WTC11 (cell line): ENCODE measurements at regions not wholly inside any gene's neighbourhood (a gene's known extent, or its start where the extent isn't known, plus 50 kb on each side); places are given as distances from the start of the nearest gene placed in this dataset.

ENCODE experiments used
- ATAC-seq: fragments of 200-7000 bp; cut with Tn5 transposase; 2 replicates; pipeline ENCODE4 v1.10.0; 2021; ENCODE audit warnings: mild to moderate bottlenecking, moderate library complexity
- CTCF ChIA-PET: fragments of 300-600 bp; sonication (Branson Sonifier 250); formaldehyde crosslinking; loops from one replicate; lab custom pipeline; 2021; ENCODE audit warnings: antibody characterized with exemption; lab: Charles Lee
- POLR2A ChIA-PET: fragments of 350-600 bp; sonication (Branson Sonifier 250); formaldehyde crosslinking; loops from one replicate; lab custom pipeline; 2021; ENCODE audit warnings: antibody characterized with exemption; lab: Charles Lee
- DNase-seq: peaks from one replicate; pipeline ENCODE4 v3.0.0; 2021; ENCODE audit warnings: low spot score
- H3K27ac Mint-ChIP-seq: 2 replicates; pipeline ENCODE4 v1.8.0; 2021; ENCODE audit warnings: mixed read lengths
- H3K27me3 Mint-ChIP-seq: 2 replicates; pipeline ENCODE4 v1.8.0; 2021; ENCODE audit warnings: low read depth, mild to moderate bottlenecking, moderate library complexity, mixed read lengths
- H3K36me3 Mint-ChIP-seq: 2 replicates; pipeline ENCODE4 v1.8.0; 2021; ENCODE audit warnings: mixed read lengths
- H3K4me1 Mint-ChIP-seq: 2 replicates; pipeline ENCODE4 v1.8.0; 2022; ENCODE audit warnings: mixed read lengths
- H3K4me3 Mint-ChIP-seq: 2 replicates; pipeline ENCODE4 v1.8.0; 2021; ENCODE audit warnings: mild to moderate bottlenecking, moderate library complexity, mixed read lengths
- H3K9me3 Mint-ChIP-seq: 2 replicates; pipeline ENCODE4 v1.8.0; 2021; ENCODE audit warnings: mixed read lengths
- AR ChIP-seq: fragments of 250-450 bp; sonication (Bioruptor Pico); IDR thresholded peaks from 2 replicates; pipeline ENCODE4 v1.9.0; 2021; ENCODE audit warnings: mild to moderate bottlenecking
- ETV6 ChIP-seq: sonication (generic); formaldehyde crosslinking; IDR thresholded peaks from 2 replicates; pipeline ENCODE4 v1.8.1; 2022; ENCODE audit warnings: mild to moderate bottlenecking, missing genetic modification reagents
- GTF2I ChIP-seq: fragments of 250-450 bp; sonication (Bioruptor Pico); conservative IDR thresholded peaks from 2 replicates; pipeline ENCODE4 v1.4.0; 2021; ENCODE audit warnings: mild to moderate bottlenecking
- HMGA2 ChIP-seq: fragments of 250-450 bp; sonication (Bioruptor Pico); IDR thresholded peaks from 2 replicates; pipeline ENCODE4 v1.4.0; 2021; ENCODE audit warnings: mild to moderate bottlenecking, moderate library complexity
- HMGXB4 ChIP-seq: sonication (generic); formaldehyde crosslinking; IDR thresholded peaks from 2 replicates; pipeline ENCODE4 v1.8.1; 2023; ENCODE audit warnings: mild to moderate bottlenecking, moderate library complexity, missing genetic modification reagents
- IRF2 ChIP-seq: sonication (generic); formaldehyde crosslinking; IDR thresholded peaks from 2 replicates; pipeline ENCODE4 v1.8.0; 2022; ENCODE audit warnings: low read depth, missing genetic modification reagents, borderline replicate concordance
- MAX ChIP-seq: sonication (generic); formaldehyde crosslinking; IDR thresholded peaks from 2 replicates; pipeline ENCODE4 v1.8.0; 2022; ENCODE audit warnings: mild to moderate bottlenecking, missing genetic modification reagents
- MLX ChIP-seq: sonication (generic); formaldehyde crosslinking; IDR thresholded peaks from 2 replicates; pipeline ENCODE4 v1.8.1; 2023; ENCODE audit warnings: mild to moderate bottlenecking, missing genetic modification reagents, moderate library complexity
- NFE2L1 ChIP-seq: sonication (generic); formaldehyde crosslinking; IDR thresholded peaks from 2 replicates; pipeline ENCODE4 v1.8.1; 2023; ENCODE audit warnings: missing genetic modification reagents
- NFYB ChIP-seq: sonication (generic); formaldehyde crosslinking; conservative IDR thresholded peaks from 2 replicates; pipeline ENCODE4 v1.8.0; 2022; ENCODE audit warnings: low read depth, missing genetic modification reagents
- NR2C2 ChIP-seq: sonication (generic); formaldehyde crosslinking; IDR thresholded peaks from 2 replicates; pipeline ENCODE4 v1.8.0; 2022; ENCODE audit warnings: mild to moderate bottlenecking, missing genetic modification reagents
- PRRX2 ChIP-seq: fragments of 250-450 bp; sonication (Bioruptor Pico); IDR thresholded peaks from 2 replicates; pipeline ENCODE4 v1.8.0; 2021; ENCODE audit warnings: mild to moderate bottlenecking
- TCF7 ChIP-seq: sonication (generic); formaldehyde crosslinking; IDR thresholded peaks from 2 replicates; pipeline ENCODE4 v1.8.0; 2022; ENCODE audit warnings: mild to moderate bottlenecking, low read depth, missing genetic modification reagents, moderate library complexity
- USF1 ChIP-seq: sonication (generic); formaldehyde crosslinking; IDR thresholded peaks from 2 replicates; pipeline ENCODE4 v1.8.0; 2022; ENCODE audit warnings: mild to moderate bottlenecking, missing genetic modification reagents
- ZNF138 ChIP-seq: sonication (generic); formaldehyde crosslinking; conservative IDR thresholded peaks from 2 replicates; pipeline ENCODE4 v1.8.1; 2022; ENCODE audit warnings: mild to moderate bottlenecking, moderate library complexity, missing genetic modification reagents
- TF ChIP-seq, protein P1 (sequence below): sonication (generic); formaldehyde crosslinking; IDR thresholded peaks from 2 replicates; pipeline ENCODE4 v1.8.1; 2022; ENCODE audit warnings: low read depth, missing genetic modification reagents, borderline replicate concordance
- TF ChIP-seq, protein P2 (sequence below): sonication (generic); formaldehyde crosslinking; IDR thresholded peaks from 2 replicates; pipeline ENCODE4 v1.8.1; 2022; ENCODE audit warnings: mild to moderate bottlenecking, missing genetic modification reagents, moderate library complexity, borderline replicate concordance
- TF ChIP-seq, protein P3 (sequence below): sonication (generic); formaldehyde crosslinking; IDR thresholded peaks from 2 replicates; pipeline ENCODE4 v1.8.0; 2022; ENCODE audit warnings: mild to moderate bottlenecking, missing genetic modification reagents
- TF ChIP-seq, protein P4 (sequence below): sonication (generic); formaldehyde crosslinking; IDR thresholded peaks from 2 replicates; pipeline ENCODE4 v1.8.0; 2023; ENCODE audit warnings: missing genetic modification reagents
- TF ChIP-seq, protein P5 (sequence below): fragments of 200-600 bp; IDR thresholded peaks from 2 replicates; pipeline ENCODE4 v1.8.0; 2022; ENCODE audit warnings: antibody characterized with exemption

DNA sequence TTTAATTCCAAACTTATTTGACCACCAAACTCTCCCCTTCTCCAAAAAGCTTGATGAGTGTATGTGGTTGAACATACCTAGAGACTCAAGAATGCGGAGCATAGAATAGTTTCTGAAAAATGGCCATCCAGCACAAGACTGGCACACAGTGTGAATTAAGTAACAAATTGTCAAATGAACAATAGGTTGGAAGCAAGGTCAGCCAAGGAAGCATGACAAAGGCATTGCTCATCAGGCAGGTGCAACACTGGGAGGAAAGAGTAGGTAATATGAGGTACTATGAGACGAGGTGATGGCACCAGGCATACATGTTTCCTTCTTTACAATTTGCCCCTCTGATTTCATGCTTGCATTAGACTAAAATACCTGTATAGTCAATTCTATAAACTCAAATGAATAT, 73.7 kb downstream of the DKK1 start:
- no peak for ATAC-seq
- DNase-seq = no peak
- peaks cover 21% of the 10 kb centered on the region for H3K27me3 Mint-ChIP-seq
- H3K9me3 Mint-ChIP-seq = no peaks in the 10 kb centered on the region
- H3K27ac Mint-ChIP-seq = no peak overlapping the region
- no peak overlapping the region for H3K4me3 Mint-ChIP-seq
- no peaks in the 10 kb centered on the region for H3K4me1 Mint-ChIP-seq
- ChIA-PET POLR2A (no interaction called here), CTCF (no interaction called here)
- TF ChIP-seq ETV6 (no peak), NFYB (CRISPR knock-in tag) (no peak), HMGA2 (no peak), ZNF138 (CRISPR knock-in tag) (no peak), MLX (CRISPR knock-in tag) (no peak), IRF2 (CRISPR knock-in tag) (no peak), NR2C2 (CRISPR knock-in tag) (no peak), USF1 (no peak), AR (CRISPR knock-in tag) (no peak), PRRX2 (CRISPR knock-in tag) (no peak), GTF2I (CRISPR knock-in tag) (no peak)
- TF ChIP-seq, protein P1, sequence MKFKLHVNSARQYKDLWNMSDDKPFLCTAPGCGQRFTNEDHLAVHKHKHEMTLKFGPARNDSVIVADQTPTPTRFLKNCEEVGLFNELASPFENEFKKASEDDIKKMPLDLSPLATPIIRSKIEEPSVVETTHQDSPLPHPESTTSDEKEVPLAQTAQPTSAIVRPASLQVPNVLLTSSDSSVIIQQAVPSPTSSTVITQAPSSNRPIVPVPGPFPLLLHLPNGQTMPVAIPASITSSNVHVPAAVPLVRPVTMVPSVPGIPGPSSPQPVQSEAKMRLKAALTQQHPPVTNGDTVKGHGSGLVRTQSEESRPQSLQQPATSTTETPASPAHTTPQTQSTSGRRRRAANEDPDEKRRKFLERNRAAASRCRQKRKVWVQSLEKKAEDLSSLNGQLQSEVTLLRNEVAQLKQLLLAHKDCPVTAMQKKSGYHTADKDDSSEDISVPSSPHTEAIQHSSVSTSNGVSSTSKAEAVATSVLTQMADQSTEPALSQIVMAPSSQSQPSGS = no peak
- TF ChIP-seq, protein P2, sequence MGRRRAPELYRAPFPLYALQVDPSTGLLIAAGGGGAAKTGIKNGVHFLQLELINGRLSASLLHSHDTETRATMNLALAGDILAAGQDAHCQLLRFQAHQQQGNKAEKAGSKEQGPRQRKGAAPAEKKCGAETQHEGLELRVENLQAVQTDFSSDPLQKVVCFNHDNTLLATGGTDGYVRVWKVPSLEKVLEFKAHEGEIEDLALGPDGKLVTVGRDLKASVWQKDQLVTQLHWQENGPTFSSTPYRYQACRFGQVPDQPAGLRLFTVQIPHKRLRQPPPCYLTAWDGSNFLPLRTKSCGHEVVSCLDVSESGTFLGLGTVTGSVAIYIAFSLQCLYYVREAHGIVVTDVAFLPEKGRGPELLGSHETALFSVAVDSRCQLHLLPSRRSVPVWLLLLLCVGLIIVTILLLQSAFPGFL (CRISPR knock-in tag) = no peak
- TF ChIP-seq, protein P3, sequence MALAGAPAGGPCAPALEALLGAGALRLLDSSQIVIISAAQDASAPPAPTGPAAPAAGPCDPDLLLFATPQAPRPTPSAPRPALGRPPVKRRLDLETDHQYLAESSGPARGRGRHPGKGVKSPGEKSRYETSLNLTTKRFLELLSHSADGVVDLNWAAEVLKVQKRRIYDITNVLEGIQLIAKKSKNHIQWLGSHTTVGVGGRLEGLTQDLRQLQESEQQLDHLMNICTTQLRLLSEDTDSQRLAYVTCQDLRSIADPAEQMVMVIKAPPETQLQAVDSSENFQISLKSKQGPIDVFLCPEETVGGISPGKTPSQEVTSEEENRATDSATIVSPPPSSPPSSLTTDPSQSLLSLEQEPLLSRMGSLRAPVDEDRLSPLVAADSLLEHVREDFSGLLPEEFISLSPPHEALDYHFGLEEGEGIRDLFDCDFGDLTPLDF (CRISPR knock-in tag) = no peak
- TF ChIP-seq, protein P4, sequence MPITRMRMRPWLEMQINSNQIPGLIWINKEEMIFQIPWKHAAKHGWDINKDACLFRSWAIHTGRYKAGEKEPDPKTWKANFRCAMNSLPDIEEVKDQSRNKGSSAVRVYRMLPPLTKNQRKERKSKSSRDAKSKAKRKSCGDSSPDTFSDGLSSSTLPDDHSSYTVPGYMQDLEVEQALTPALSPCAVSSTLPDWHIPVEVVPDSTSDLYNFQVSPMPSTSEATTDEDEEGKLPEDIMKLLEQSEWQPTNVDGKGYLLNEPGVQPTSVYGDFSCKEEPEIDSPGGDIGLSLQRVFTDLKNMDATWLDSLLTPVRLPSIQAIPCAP = no peak
- TF ChIP-seq, protein P5, sequence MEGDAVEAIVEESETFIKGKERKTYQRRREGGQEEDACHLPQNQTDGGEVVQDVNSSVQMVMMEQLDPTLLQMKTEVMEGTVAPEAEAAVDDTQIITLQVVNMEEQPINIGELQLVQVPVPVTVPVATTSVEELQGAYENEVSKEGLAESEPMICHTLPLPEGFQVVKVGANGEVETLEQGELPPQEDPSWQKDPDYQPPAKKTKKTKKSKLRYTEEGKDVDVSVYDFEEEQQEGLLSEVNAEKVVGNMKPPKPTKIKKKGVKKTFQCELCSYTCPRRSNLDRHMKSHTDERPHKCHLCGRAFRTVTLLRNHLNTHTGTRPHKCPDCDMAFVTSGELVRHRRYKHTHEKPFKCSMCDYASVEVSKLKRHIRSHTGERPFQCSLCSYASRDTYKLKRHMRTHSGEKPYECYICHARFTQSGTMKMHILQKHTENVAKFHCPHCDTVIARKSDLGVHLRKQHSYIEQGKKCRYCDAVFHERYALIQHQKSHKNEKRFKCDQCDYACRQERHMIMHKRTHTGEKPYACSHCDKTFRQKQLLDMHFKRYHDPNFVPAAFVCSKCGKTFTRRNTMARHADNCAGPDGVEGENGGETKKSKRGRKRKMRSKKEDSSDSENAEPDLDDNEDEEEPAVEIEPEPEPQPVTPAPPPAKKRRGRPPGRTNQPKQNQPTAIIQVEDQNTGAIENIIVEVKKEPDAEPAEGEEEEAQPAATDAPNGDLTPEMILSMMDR = no peak
- H3K36me3 Mint-ChIP-seq = no peaks in the 10 kb centered on the region

- Mint-ChIP-seq H3K27me3 (peaks cover 8% of the 10 kb centered on the region), H3K27ac (no peak overlapping the region), H3K4me1 (no peaks in the 10 kb centered on the region), H3K9me3 (no peaks in the 10 kb centered on the region), H3K36me3 (no peaks in the 10 kb centered on the region), H3K4me3 (no peak overlapping the region)
- TF ChIP-seq NFE2L1 (no peak), TCF7 (no peak), MAX (CRISPR knock-in tag) (no peak), HMGXB4 (CRISPR knock-in tag) (no peak)
- no peak for ATAC-seq
- DNase-seq = no peak
- ChIA-PET CTCF (no interaction called here), POLR2A (no interaction called here)
Measured at GRCh38 chr10:52390388-52390787, 76.3 kb downstream of the DKK1 start.
